ENCODE measurements at regions not wholly inside any gene's neighbourhood (a gene's known extent, or its start where the extent isn't known, plus 50 kb on each side); places are given as distances from the start of the nearest gene placed in this dataset.

DNA sequence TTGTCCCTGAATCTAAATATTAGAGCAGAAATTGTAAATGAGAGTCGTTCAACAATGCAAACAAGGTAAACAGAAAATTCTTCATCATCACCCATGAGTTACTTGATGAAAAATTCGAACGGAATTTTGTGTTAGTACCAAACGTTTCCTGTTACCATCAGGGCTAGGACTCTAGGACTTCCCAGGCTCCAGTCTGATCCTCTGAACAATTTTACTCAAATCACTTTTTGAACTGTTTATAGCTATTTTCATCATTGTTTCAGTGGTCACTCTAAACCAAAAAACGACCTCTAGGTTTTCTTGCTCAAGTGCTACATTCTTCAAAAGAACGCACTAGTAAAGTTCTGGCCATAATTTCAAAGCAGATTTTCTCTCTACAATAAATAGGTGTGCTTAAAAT is 273.3 kb downstream of the MREG start:
- TF ChIP-seq CTCF (IDR thresholded peaks at IDR 0.05): no peak
- TF ChIP-seq POLR2A (IDR thresholded peaks at IDR 0.05): no peak

Measured in right lobe of liver (tissue), 4 donors.